A549 (cell line): ENCODE measurements at regions not wholly inside any gene's neighbourhood (a gene's known extent, or its start where the extent isn't known, plus 50 kb on each side); places are given as distances from the start of the nearest gene placed in this dataset.

ENCODE experiments used
- CEBPB ChIP-seq, 2 experiments: fragments of >200 bp in 1 of 2; sonication (Bioruptor Twin) in 1 of 2; formaldehyde crosslinking in 1 of 2; IDR thresholded peaks; 2 replicates each; pipeline ENCODE4 v1.6.1; 2012 to 2016
- CHD4 ChIP-seq: fragments of 200-600 bp; sonication (generic); IDR thresholded peaks from 2 replicates; pipeline ENCODE4 v1.6.1; 2016; ENCODE audit warnings: antibody characterized with exemption, mild to moderate bottlenecking, borderline replicate concordance
- EP300 ChIP-seq, 2 experiments: fragments of >200 bp; sonication (Bioruptor Twin); formaldehyde crosslinking; IDR thresholded peaks; 2 replicates in 1 of 2; 3 replicates in 1 of 2; pipeline ENCODE4 v1.6.1; 2016 to 2017
- HDAC2 ChIP-seq: fragments of 200-600 bp; sonication (generic); IDR thresholded peaks from 2 replicates; pipeline ENCODE4 v1.6.1; 2016
- JUNB ChIP-seq: fragments of >200 bp; sonication (Bioruptor Twin); formaldehyde crosslinking; IDR thresholded peaks from 2 replicates; pipeline ENCODE4 v1.6.1; 2016
- MAFK ChIP-seq: fragments of 450-650 bp; IDR thresholded peaks from 2 replicates; pipeline ENCODE4 v1.6.1; 2014; ENCODE audit not compliant: partially characterized antibody
- POLR2A ChIP-seq: IDR thresholded peaks from 2 replicates; pipeline ENCODE4 v1.6.1; 2012; ENCODE audit warnings: mild to moderate bottlenecking, low read length
- RAD21 ChIP-seq, 2 experiments: fragments of >200 bp in 1 of 2; sonication (Bioruptor Twin) in 1 of 2; formaldehyde crosslinking in 1 of 2; IDR thresholded peaks in 1 of 2; conservative IDR thresholded peaks in 1 of 2; 2 replicates in 1 of 2; 3 replicates in 1 of 2; pipeline ENCODE4 v1.6.1; 2012 to 2018; ENCODE audit warnings: inconsistent platforms in 1 of 2
- RCOR1 ChIP-seq: fragments of 150-350 bp; IDR thresholded peaks from 2 replicates; pipeline ENCODE4 v1.6.1; 2014; ENCODE audit warnings: antibody characterized with exemption, low read length, low read depth
- RFX5 ChIP-seq: fragments of 450-650 bp; IDR thresholded peaks from 2 replicates; pipeline ENCODE4 v1.7.1; 2014; ENCODE audit warnings: antibody characterized with exemption, mild to moderate bottlenecking, moderate library complexity
- SMC3 ChIP-seq: fragments of >200 bp; sonication (Bioruptor Twin); formaldehyde crosslinking; IDR thresholded peaks from 3 replicates; pipeline ENCODE4 v1.6.1; 2018; ENCODE audit warnings: inconsistent platforms
- TF ChIP-seq, protein P1 (sequence below): fragments of >200 bp; sonication (Bioruptor Twin); formaldehyde crosslinking; IDR thresholded peaks from 3 replicates; pipeline ENCODE4 v1.5.1; 2016
- TF ChIP-seq, protein P2 (sequence below): fragments of 450-650 bp; IDR thresholded peaks from 2 replicates; pipeline ENCODE4 v1.6.1; 2014; ENCODE audit warnings: antibody characterized with exemption
- TF ChIP-seq, protein P3 (sequence below): IDR thresholded peaks from 2 replicates; pipeline ENCODE4 v1.6.1; 2012; ENCODE audit warnings: low read depth, borderline replicate concordance

DNA sequence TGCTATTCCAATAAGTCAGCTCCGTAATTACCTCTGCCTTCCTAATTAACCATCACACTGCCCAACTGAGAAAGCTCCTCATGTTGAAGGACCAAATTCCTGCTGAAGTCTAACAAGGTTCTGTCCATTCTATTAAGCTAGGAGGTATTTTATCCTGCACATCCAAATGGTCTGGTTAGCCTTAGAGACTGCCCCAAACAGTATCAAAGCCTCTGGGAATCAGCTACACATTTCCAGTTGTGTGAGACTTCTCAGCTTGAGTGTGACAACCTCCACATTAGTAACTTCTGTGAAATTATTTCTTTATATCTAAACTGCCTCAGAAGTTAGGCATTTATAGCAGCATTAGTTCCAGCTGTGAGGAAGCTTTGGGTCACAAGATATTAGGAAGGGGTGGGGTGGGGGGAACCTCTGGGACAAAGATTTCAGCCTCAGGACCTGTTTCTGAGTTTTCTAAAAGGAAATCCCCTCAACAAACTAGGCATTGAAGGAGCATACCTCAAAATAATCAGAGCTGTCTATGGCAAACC lies 150.5 kb upstream of the DUSP10 start:
- TF ChIP-seq EP300 (IDR thresholded peaks at IDR 0.05) (no peak), MAFK (no peak), HDAC2 (no peak), RAD21 (conservative IDR thresholded peaks at IDR 0.05 in 1 of 2, IDR thresholded peaks at IDR 0.05 in 1 of 2) (no peak), POLR2A (no peak), SMC3 (no peak), JUNB (no peak), CEBPB (IDR thresholded peaks at IDR 0.05) (no peak), CHD4 (no peak), RFX5 (no peak), RCOR1 (no peak)
- TF ChIP-seq, protein P1, sequence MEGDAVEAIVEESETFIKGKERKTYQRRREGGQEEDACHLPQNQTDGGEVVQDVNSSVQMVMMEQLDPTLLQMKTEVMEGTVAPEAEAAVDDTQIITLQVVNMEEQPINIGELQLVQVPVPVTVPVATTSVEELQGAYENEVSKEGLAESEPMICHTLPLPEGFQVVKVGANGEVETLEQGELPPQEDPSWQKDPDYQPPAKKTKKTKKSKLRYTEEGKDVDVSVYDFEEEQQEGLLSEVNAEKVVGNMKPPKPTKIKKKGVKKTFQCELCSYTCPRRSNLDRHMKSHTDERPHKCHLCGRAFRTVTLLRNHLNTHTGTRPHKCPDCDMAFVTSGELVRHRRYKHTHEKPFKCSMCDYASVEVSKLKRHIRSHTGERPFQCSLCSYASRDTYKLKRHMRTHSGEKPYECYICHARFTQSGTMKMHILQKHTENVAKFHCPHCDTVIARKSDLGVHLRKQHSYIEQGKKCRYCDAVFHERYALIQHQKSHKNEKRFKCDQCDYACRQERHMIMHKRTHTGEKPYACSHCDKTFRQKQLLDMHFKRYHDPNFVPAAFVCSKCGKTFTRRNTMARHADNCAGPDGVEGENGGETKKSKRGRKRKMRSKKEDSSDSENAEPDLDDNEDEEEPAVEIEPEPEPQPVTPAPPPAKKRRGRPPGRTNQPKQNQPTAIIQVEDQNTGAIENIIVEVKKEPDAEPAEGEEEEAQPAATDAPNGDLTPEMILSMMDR = no peak
- TF ChIP-seq, protein P2, sequence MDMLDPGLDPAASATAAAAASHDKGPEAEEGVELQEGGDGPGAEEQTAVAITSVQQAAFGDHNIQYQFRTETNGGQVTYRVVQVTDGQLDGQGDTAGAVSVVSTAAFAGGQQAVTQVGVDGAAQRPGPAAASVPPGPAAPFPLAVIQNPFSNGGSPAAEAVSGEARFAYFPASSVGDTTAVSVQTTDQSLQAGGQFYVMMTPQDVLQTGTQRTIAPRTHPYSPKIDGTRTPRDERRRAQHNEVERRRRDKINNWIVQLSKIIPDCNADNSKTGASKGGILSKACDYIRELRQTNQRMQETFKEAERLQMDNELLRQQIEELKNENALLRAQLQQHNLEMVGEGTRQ = no peak
- TF ChIP-seq, protein P3, sequence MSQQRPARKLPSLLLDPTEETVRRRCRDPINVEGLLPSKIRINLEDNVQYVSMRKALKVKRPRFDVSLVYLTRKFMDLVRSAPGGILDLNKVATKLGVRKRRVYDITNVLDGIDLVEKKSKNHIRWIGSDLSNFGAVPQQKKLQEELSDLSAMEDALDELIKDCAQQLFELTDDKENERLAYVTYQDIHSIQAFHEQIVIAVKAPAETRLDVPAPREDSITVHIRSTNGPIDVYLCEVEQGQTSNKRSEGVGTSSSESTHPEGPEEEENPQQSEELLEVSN = no peak
